ENCODE measurements at regions not wholly inside any gene's neighbourhood (a gene's known extent, or its start where the extent isn't known, plus 50 kb on each side); places are given as distances from the start of the nearest gene placed in this dataset.

DNA sequence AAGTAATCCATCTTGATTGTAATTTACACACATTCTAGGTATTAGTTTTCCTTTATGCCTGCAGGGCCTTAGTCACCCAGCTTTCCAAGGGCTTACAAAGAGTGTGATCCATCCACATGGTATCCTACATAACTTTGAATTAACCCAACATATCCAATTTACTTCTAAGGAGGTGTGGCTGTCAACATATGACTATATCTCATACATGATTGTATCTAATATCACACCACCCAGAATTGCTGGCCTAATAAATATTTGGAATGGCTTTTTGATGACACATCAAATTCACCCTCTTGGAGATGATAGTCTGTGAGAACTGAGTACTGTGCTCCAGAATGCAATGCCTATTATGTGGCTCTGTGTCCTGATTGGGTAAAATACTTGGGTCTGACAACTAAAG is 363.3 kb upstream of the GRIN3A start:
- TF ChIP-seq, protein P1, sequence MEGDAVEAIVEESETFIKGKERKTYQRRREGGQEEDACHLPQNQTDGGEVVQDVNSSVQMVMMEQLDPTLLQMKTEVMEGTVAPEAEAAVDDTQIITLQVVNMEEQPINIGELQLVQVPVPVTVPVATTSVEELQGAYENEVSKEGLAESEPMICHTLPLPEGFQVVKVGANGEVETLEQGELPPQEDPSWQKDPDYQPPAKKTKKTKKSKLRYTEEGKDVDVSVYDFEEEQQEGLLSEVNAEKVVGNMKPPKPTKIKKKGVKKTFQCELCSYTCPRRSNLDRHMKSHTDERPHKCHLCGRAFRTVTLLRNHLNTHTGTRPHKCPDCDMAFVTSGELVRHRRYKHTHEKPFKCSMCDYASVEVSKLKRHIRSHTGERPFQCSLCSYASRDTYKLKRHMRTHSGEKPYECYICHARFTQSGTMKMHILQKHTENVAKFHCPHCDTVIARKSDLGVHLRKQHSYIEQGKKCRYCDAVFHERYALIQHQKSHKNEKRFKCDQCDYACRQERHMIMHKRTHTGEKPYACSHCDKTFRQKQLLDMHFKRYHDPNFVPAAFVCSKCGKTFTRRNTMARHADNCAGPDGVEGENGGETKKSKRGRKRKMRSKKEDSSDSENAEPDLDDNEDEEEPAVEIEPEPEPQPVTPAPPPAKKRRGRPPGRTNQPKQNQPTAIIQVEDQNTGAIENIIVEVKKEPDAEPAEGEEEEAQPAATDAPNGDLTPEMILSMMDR (IDR thresholded peaks at IDR 0.05): no peak
- TF ChIP-seq EZH2 (IDR thresholded peaks at IDR 0.05; ENCODE audit: borderline replicate concordance, insufficient read depth, low read depth, low read length, poor library complexity, severe bottlenecking): no peak

Data from B cell (primary cell).